ENCODE measurements at regions not wholly inside any gene's neighbourhood (a gene's known extent, or its start where the extent isn't known, plus 50 kb on each side); places are given as distances from the start of the nearest gene placed in this dataset.

GRCh38 chr1:5725855-5726585 is 266.2 kb downstream of the NPHP4 start:
- H3K27me3 Mint-ChIP-seq (ENCODE audit: low read depth), result no peaks in the 10 kb centered on the region
- no peak overlapping the region for H3K4me3 Mint-ChIP-seq
- H3K9me3 Mint-ChIP-seq, result no peaks in the 10 kb centered on the region
- no peaks in the 10 kb centered on the region for H3K4me1 Mint-ChIP-seq (ENCODE audit: low read depth)
- no peak overlapping the region for H3K27ac Mint-ChIP-seq
- no peaks in the 10 kb centered on the region for H3K36me3 Mint-ChIP-seq (ENCODE audit: low read depth)

- no peak overlapping the region for H3K4me3 Mint-ChIP-seq
- H3K9me3 Mint-ChIP-seq, result no peaks in the 10 kb centered on the region
- H3K4me1 Mint-ChIP-seq (ENCODE audit: low read depth), result no peaks in the 10 kb centered on the region
- H3K27ac Mint-ChIP-seq, result no peak overlapping the region
- H3K27me3 Mint-ChIP-seq (ENCODE audit: low read depth), result no peaks in the 10 kb centered on the region
- no peaks in the 10 kb centered on the region for H3K36me3 Mint-ChIP-seq (ENCODE audit: low read depth)
These were observed 266.8 kb downstream of the NPHP4 start for GRCh38 chr1:5725406-5725805.

GRCh38 chr1:5724847-5725246 is 267.4 kb downstream of the NPHP4 start:
- H3K9me3 Mint-ChIP-seq, result no peaks in the 10 kb centered on the region
- no peaks in the 10 kb centered on the region for H3K27me3 Mint-ChIP-seq (ENCODE audit: low read depth)
- no peaks in the 10 kb centered on the region for H3K36me3 Mint-ChIP-seq (ENCODE audit: low read depth)
- no peak overlapping the region for H3K27ac Mint-ChIP-seq
- H3K4me3 Mint-ChIP-seq, result no peak overlapping the region
- H3K4me1 Mint-ChIP-seq (ENCODE audit: low read depth), result no peaks in the 10 kb centered on the region

GRCh38 chr1:5722635-5723164 is 269.5 kb downstream of the NPHP4 start:
- Mint-ChIP-seq H3K36me3 (ENCODE audit: low read depth) (no peaks in the 10 kb centered on the region), H3K4me1 (ENCODE audit: low read depth) (no peaks in the 10 kb centered on the region), H3K9me3 (no peaks in the 10 kb centered on the region), H3K27me3 (ENCODE audit: low read depth) (no peaks in the 10 kb centered on the region), H3K4me3 (no peak overlapping the region), H3K27ac (no peak overlapping the region)

GRCh38 chr1:5721634-5722215 is 270.5 kb downstream of the NPHP4 start:
- Mint-ChIP-seq H3K4me1 (ENCODE audit: low read depth) (no peaks in the 10 kb centered on the region), H3K4me3 (no peak overlapping the region), H3K27ac (no peak overlapping the region), H3K36me3 (ENCODE audit: low read depth) (no peaks in the 10 kb centered on the region), H3K27me3 (ENCODE audit: low read depth) (no peaks in the 10 kb centered on the region), H3K9me3 (no peaks in the 10 kb centered on the region)

- Mint-ChIP-seq H3K4me1 (ENCODE audit: low read depth) (no peaks in the 10 kb centered on the region), H3K9me3 (no peaks in the 10 kb centered on the region), H3K27ac (no peak overlapping the region), H3K27me3 (ENCODE audit: low read depth) (no peaks in the 10 kb centered on the region), H3K4me3 (no peak overlapping the region), H3K36me3 (ENCODE audit: low read depth) (no peaks in the 10 kb centered on the region)
These were observed 271.3 kb downstream of the NPHP4 start for GRCh38 chr1:5720936-5721335.

- Mint-ChIP-seq H3K4me1 (ENCODE audit: low read depth) (no peaks in the 10 kb centered on the region), H3K9me3 (no peaks in the 10 kb centered on the region)
These were observed 271.7 kb downstream of the NPHP4 start for GRCh38 chr1:5720484-5720883.

GRCh38 chr1:5720045-5720444 is 272.2 kb downstream of the NPHP4 start:
- H3K36me3 Mint-ChIP-seq (ENCODE audit: low read depth), result no peaks in the 10 kb centered on the region
- no peak overlapping the region for H3K27ac Mint-ChIP-seq
- H3K4me1 Mint-ChIP-seq (ENCODE audit: low read depth), result no peaks in the 10 kb centered on the region
- H3K27me3 Mint-ChIP-seq (ENCODE audit: low read depth), result no peaks in the 10 kb centered on the region
- no peak overlapping the region for H3K4me3 Mint-ChIP-seq
- no peaks in the 10 kb centered on the region for H3K9me3 Mint-ChIP-seq

More at GRCh38 chr1:5720484-5720883, 271.7 kb downstream of the NPHP4 start:
- H3K36me3 Mint-ChIP-seq (ENCODE audit: low read depth), result no peaks in the 10 kb centered on the region
- no peak overlapping the region for H3K27ac Mint-ChIP-seq
- no peaks in the 10 kb centered on the region for H3K27me3 Mint-ChIP-seq (ENCODE audit: low read depth)
- no peak overlapping the region for H3K4me3 Mint-ChIP-seq

- Mint-ChIP-seq H3K9me3 (no peaks in the 10 kb centered on the region), H3K4me1 (ENCODE audit: low read depth) (no peaks in the 10 kb centered on the region), H3K4me3 (no peak overlapping the region)
These were observed 273.2 kb downstream of the NPHP4 start for GRCh38 chr1:5718831-5719632.

GRCh38 chr1:5717031-5717682 is 275.1 kb downstream of the NPHP4 start:
- Mint-ChIP-seq H3K27me3 (ENCODE audit: low read depth) (no peaks in the 10 kb centered on the region), H3K4me3 (no peak overlapping the region), H3K27ac (no peak overlapping the region), H3K36me3 (ENCODE audit: low read depth) (no peaks in the 10 kb centered on the region), H3K4me1 (ENCODE audit: low read depth) (no peaks in the 10 kb centered on the region), H3K9me3 (no peaks in the 10 kb centered on the region)

More at GRCh38 chr1:5718831-5719632, 273.2 kb downstream of the NPHP4 start:
- no peaks in the 10 kb centered on the region for H3K27me3 Mint-ChIP-seq (ENCODE audit: low read depth)
- no peak overlapping the region for H3K27ac Mint-ChIP-seq
- H3K36me3 Mint-ChIP-seq (ENCODE audit: low read depth), result no peaks in the 10 kb centered on the region

GRCh38 chr1:5716126-5716525 is 276.1 kb downstream of the NPHP4 start:
- H3K9me3 Mint-ChIP-seq, result no peaks in the 10 kb centered on the region
- H3K27ac Mint-ChIP-seq, result no peak overlapping the region
- no peak overlapping the region for H3K4me3 Mint-ChIP-seq
- no peaks in the 10 kb centered on the region for H3K27me3 Mint-ChIP-seq (ENCODE audit: low read depth)
- H3K36me3 Mint-ChIP-seq (ENCODE audit: low read depth), result no peaks in the 10 kb centered on the region
- H3K4me1 Mint-ChIP-seq (ENCODE audit: low read depth), result no peaks in the 10 kb centered on the region

GRCh38 chr1:5713101-5714010 is 278.9 kb downstream of the NPHP4 start:
- no peaks in the 10 kb centered on the region for H3K36me3 Mint-ChIP-seq (ENCODE audit: low read depth)
- no peak overlapping the region for H3K27ac Mint-ChIP-seq
- H3K4me3 Mint-ChIP-seq, result no peak overlapping the region
- no peaks in the 10 kb centered on the region for H3K27me3 Mint-ChIP-seq (ENCODE audit: low read depth)
- H3K9me3 Mint-ChIP-seq, result no peaks in the 10 kb centered on the region
- no peaks in the 10 kb centered on the region for H3K4me1 Mint-ChIP-seq (ENCODE audit: low read depth)

- no peaks in the 10 kb centered on the region for H3K4me1 Mint-ChIP-seq (ENCODE audit: low read depth)
- H3K27ac Mint-ChIP-seq, result no peak overlapping the region
- no peaks in the 10 kb centered on the region for H3K9me3 Mint-ChIP-seq
- no peaks in the 10 kb centered on the region for H3K27me3 Mint-ChIP-seq (ENCODE audit: low read depth)
- H3K36me3 Mint-ChIP-seq (ENCODE audit: low read depth), result no peaks in the 10 kb centered on the region
- H3K4me3 Mint-ChIP-seq, result no peak overlapping the region
These were observed 280.1 kb downstream of the NPHP4 start for GRCh38 chr1:5711956-5712645.

Measured in T-helper 1 cell treated with Interleukin-12 subunit alpha and Interleukin-12 subunit beta and Interleukin-4 antibody, amounts not matched to agents 30 μg/mL and 1 μg/mL, for 36 hours (primary cell).